AG09309 (cell line): ENCODE measurements at regions not wholly inside any gene's neighbourhood (a gene's known extent, or its start where the extent isn't known, plus 50 kb on each side); places are given as distances from the start of the nearest gene placed in this dataset.

Experiments used
- DNase-seq: peaks from one replicate; pipeline ENCODE4 v3.0.0-alpha.2; 2010; ENCODE audit warnings: low read depth
- H3K4me3 ChIP-seq: 2 replicates; pipeline ENCODE4 v1.5.1; 2011; ENCODE audit warnings: mild to moderate bottlenecking, low read depth, low read length, moderate library complexity; ENCODE audit not compliant: control insufficient read depth
- TF ChIP-seq, protein P1 (sequence below): IDR thresholded peaks from 2 replicates; pipeline ENCODE4 v1.5.1; 2011; ENCODE audit warnings: mild to moderate bottlenecking, low read depth, low read length, inconsistent platforms; ENCODE audit not compliant: insufficient read depth, control insufficient read depth; ENCODE audit errors: missing control alignments

DNA sequence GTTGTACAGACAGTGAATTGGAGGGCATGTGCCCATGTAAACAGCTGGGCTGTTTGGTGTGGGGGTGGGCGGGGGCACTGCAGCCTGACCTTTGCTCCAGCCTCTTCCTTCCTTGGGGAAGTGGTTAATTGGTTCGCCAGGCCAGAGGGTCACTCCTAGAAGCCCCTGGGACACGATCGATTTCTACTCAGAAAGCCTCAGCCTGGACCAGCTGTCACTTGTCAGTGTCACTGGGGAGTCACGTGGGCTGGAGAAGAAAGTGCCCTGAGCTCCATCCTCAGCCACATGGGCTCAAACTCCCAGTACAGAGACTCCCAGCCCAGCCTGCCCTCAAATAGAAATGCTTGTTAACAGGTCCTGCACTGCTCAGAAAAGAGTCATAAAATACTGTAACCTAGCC lies 423.8 kb upstream of the SULF2 start:
- no peak for DNase-seq
- no peak overlapping the region for H3K4me3 ChIP-seq

DNA sequence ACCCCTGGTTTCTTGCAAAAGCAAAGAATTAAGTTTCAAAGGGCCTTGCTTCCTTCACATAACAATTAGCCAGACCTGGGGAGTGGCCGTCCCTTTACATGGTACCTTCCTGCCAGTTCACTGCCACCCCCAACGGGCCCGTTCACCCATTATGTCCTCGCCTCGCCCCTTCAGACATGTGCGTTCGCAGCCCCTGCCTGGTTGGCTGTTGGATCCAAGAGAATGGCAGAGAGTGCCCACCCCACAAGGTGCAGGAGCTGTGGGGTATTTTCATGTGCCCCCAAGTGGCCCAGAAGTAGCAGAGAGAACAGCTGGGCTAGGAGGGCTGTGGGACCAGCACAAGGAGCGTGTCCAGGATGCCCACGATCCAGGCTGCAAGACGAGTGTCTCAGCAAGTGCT lies 422.9 kb upstream of the SULF2 start:
- no peak for DNase-seq
- TF ChIP-seq, protein P1, sequence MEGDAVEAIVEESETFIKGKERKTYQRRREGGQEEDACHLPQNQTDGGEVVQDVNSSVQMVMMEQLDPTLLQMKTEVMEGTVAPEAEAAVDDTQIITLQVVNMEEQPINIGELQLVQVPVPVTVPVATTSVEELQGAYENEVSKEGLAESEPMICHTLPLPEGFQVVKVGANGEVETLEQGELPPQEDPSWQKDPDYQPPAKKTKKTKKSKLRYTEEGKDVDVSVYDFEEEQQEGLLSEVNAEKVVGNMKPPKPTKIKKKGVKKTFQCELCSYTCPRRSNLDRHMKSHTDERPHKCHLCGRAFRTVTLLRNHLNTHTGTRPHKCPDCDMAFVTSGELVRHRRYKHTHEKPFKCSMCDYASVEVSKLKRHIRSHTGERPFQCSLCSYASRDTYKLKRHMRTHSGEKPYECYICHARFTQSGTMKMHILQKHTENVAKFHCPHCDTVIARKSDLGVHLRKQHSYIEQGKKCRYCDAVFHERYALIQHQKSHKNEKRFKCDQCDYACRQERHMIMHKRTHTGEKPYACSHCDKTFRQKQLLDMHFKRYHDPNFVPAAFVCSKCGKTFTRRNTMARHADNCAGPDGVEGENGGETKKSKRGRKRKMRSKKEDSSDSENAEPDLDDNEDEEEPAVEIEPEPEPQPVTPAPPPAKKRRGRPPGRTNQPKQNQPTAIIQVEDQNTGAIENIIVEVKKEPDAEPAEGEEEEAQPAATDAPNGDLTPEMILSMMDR = no peak
- no peak overlapping the region for H3K4me3 ChIP-seq

More for the DNA sequence above, 423.8 kb upstream of the SULF2 start:
- TF ChIP-seq, protein P1 = no peak

GRCh38 chr20:48207505-48207904 lies 422.2 kb upstream of the SULF2 start:
- TF ChIP-seq, protein P1 = no peak
- DNase-seq = no peak
- H3K4me3 ChIP-seq = no peak overlapping the region

GRCh38 chr20:48205786-48206185 lies 420.5 kb upstream of the SULF2 start:
- no peak for DNase-seq
- no peak overlapping the region for H3K4me3 ChIP-seq
- TF ChIP-seq, protein P1 = no peak

DNA sequence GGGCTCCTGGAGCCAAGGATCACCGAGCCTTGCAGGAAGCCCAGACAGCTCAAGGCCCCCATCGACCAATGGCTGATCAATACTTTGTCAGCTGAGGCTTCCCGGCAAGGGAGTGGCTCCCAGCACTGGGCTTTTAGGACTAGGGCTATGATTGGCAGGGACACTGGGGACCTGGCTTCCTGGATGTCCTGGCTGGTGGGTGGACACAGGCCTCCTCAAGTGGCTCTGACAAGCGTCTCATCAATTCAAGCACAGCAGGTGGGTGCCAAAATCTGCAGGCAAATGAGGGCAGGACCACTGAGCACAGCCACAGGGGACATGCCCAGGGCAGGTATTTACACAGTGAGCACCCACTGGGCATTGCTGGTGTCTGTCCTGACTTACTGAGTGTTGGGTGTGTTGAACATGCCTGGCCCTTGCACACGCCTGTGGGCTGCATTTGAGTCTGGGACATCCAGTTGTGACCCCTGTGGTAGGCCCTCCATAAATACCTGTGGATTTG lies 420.1 kb upstream of the SULF2 start:
- TF ChIP-seq, protein P1 = no peak
- no peak overlapping the region for H3K4me3 ChIP-seq
- DNase-seq = no peak

GRCh38 chr20:48204499-48204898 lies 419.2 kb upstream of the SULF2 start:
- TF ChIP-seq, protein P1 = no peak
- DNase-seq = no peak
- H3K4me3 ChIP-seq = no peak overlapping the region

- H3K4me3 ChIP-seq = no peak overlapping the region
- TF ChIP-seq, protein P1 = no peak
- DNase-seq = no peak
These were observed 418.0 kb upstream of the SULF2 start for GRCh38 chr20:48203252-48203651.
